ENCODE measurements at regions not wholly inside any gene's neighbourhood (a gene's known extent, or its start where the extent isn't known, plus 50 kb on each side); places are given as distances from the start of the nearest gene placed in this dataset.
"Not testable (repeated sequence)": the region's sequence is repeated elsewhere in the genome, so short reads cannot be mapped to it uniquely, and the experiment has no call there.

DNA sequence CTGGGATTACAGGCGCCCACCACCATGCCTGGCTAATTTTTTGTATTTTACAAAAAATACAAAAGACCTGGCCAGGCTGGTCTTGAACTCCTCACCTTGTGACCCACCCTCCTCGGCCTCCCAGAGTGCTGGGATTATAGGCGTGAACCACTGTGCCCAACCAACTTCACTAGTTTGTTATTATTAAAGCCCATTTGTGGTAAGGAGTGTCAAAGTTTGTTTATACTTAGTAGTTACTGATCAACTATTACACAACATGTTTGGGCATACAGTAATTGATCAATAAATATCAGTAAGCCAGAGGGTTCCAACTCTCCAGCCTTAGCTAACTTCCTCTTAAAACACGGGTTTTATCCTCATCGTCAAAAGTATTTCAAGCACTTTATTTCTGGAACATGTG, 67.5 kb upstream of the ZNG1B start:
- intact Hi-C loops (cut with micrococcal nuclease): loop anchor here (1.0 kb wide), 3 partner anchors 121 to 233 kb away; no protein-coding TSS in a partner anchor
- ChIA-PET POLR2A (ENCODE audit: partially characterized antibody) (interaction anchor here (0.8 to 1.2 kb wide), 2 partner anchors 116 to 167 kb away, joined by 3 to 4 read pairs; no protein-coding TSS in a partner anchor), CTCF (ENCODE audit: partially characterized antibody) (interaction anchor here (0.7 to 3.8 kb wide), 24 partner anchors 12 to 290 kb away, joined by 3 to 90 read pairs (median 5); no protein-coding TSS in a partner anchor)
- no peak overlapping the region for H3K4me3 ChIP-seq (ENCODE audit: low read length in 2 of 2)
- no peaks in the 10 kb centered on the region for H3K4me1 ChIP-seq (ENCODE audit: insufficient read depth, low read length)
- H3K27me3 ChIP-seq (ENCODE audit: insufficient read depth, low read length): no peaks in the 10 kb centered on the region
- no peaks in the 10 kb centered on the region for H3K9me3 Mint-ChIP-seq
- peaks cover 0 to 5% (median 1%) of the 10 kb centered on the region in 4 donors for H3K4me1 Mint-ChIP-seq
- H3K36me3 Mint-ChIP-seq: no peaks in the 10 kb centered on the region
- peaks cover 3 to 4% of the 10 kb centered on the region in 2 donors for H3K27me3 Mint-ChIP-seq
- DNase-seq: peak in 1 of 5 donors; percentile 4
- no peak overlapping the region for H3K27ac Mint-ChIP-seq
- H3K4me3 Mint-ChIP-seq: no peak overlapping the region
- H3K9me3 ChIP-seq (ENCODE audit: control insufficient read depth in 1 of 2, low read length in 2 of 2): no peaks in the 10 kb centered on the region
- H3K27ac ChIP-seq (ENCODE audit: low read depth, low read length): no peak overlapping the region
- no peaks in the 10 kb centered on the region for H3K36me3 ChIP-seq (ENCODE audit: insufficient read depth, low read length)

DNA sequence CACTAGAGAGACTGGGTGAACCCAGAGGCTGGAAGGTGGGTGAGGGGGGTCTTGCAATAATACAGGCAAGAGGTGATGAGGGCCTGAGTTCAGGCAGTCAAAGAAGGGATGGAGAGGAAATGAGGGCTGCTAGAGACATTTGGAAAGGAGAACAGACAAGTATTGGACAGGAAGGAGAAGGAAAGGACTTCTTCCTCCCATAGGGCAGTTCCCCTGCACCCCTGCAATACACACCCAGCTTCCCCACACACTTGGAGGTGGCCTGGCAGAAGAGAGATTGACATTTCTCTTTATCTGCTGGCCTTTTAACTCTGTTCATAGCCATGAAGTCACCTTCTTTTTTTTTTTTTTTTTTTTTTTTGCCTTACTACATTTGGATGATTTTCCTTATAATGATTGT, 68.9 kb upstream of the ZNG1B start:
- H3K4me3 Mint-ChIP-seq; H3K4me3 ChIP-seq (ENCODE audit: low read length in 2 of 2); H3K4me1 Mint-ChIP-seq; intact Hi-C loops (cut with micrococcal nuclease); DNase-seq; H3K27me3 ChIP-seq (ENCODE audit: insufficient read depth, low read length); H3K27ac ChIP-seq (ENCODE audit: low read depth, low read length); H3K27me3 Mint-ChIP-seq; H3K9me3 ChIP-seq (ENCODE audit: control insufficient read depth in 1 of 2, low read length in 2 of 2); H3K36me3 Mint-ChIP-seq; POLR2A ChIA-PET (ENCODE audit: partially characterized antibody); H3K4me1 ChIP-seq (ENCODE audit: insufficient read depth, low read length); H3K9me3 Mint-ChIP-seq; H3K36me3 ChIP-seq (ENCODE audit: insufficient read depth, low read length): not testable (repeated sequence)
- CTCF ChIA-PET (ENCODE audit: partially characterized antibody): interaction anchor here (1.3 kb wide), 1 partner anchor 231 kb away, joined by 3 read pairs; no protein-coding TSS in a partner anchor
- H3K27ac Mint-ChIP-seq: peak overlapping the region in 1 of 7 donors; percentile 63

- H3K4me3 ChIP-seq (ENCODE audit: low read length in 2 of 2); H3K27me3 ChIP-seq (ENCODE audit: insufficient read depth, low read length); POLR2A ChIA-PET (ENCODE audit: partially characterized antibody); H3K4me1 ChIP-seq (ENCODE audit: insufficient read depth, low read length); H3K9me3 ChIP-seq (ENCODE audit: control insufficient read depth in 1 of 2, low read length in 2 of 2); H3K36me3 ChIP-seq (ENCODE audit: insufficient read depth, low read length); CTCF ChIA-PET (ENCODE audit: partially characterized antibody); H3K4me3 Mint-ChIP-seq; H3K9me3 Mint-ChIP-seq; H3K27ac ChIP-seq (ENCODE audit: low read depth, low read length); H3K36me3 Mint-ChIP-seq; DNase-seq; H3K27me3 Mint-ChIP-seq; H3K4me1 Mint-ChIP-seq; intact Hi-C loops (cut with micrococcal nuclease): not testable (repeated sequence)
- peak overlapping the region in 1 of 7 donors; percentile 44 for H3K27ac Mint-ChIP-seq
Measured at GRCh38 chr2:113366821-113367220, 70.7 kb upstream of the ZNG1B start.

GRCh38 chr2:113365791-113366190, 71.7 kb upstream of the ZNG1B start:
- H3K36me3 ChIP-seq (ENCODE audit: insufficient read depth, low read length); DNase-seq; H3K4me1 Mint-ChIP-seq; H3K27me3 ChIP-seq (ENCODE audit: insufficient read depth, low read length); H3K27me3 Mint-ChIP-seq; H3K4me3 ChIP-seq (ENCODE audit: low read length in 2 of 2); H3K9me3 ChIP-seq (ENCODE audit: control insufficient read depth in 1 of 2, low read length in 2 of 2); H3K36me3 Mint-ChIP-seq; H3K27ac ChIP-seq (ENCODE audit: low read depth, low read length); H3K4me1 ChIP-seq (ENCODE audit: insufficient read depth, low read length); H3K4me3 Mint-ChIP-seq; intact Hi-C loops (cut with micrococcal nuclease); H3K27ac Mint-ChIP-seq; H3K9me3 Mint-ChIP-seq: not testable (repeated sequence)
- POLR2A ChIA-PET (ENCODE audit: partially characterized antibody): interaction anchor here (1.1 kb wide), 1 partner anchor 160 kb away, joined by 3 read pairs; no protein-coding TSS in a partner anchor
- CTCF ChIA-PET (ENCODE audit: partially characterized antibody): interaction anchor here (1.1 to 2.0 kb wide), 5 partner anchors 114 to 230 kb away, joined by 4 to 16 read pairs (median 5); no protein-coding TSS in a partner anchor

- CTCF ChIA-PET (ENCODE audit: partially characterized antibody): interaction anchor here (1.1 to 2.0 kb wide), 5 partner anchors 113 to 230 kb away, joined by 4 to 16 read pairs (median 5); no protein-coding TSS in a partner anchor
- H3K4me1 ChIP-seq (ENCODE audit: insufficient read depth, low read length); H3K4me1 Mint-ChIP-seq; H3K4me3 ChIP-seq (ENCODE audit: low read length in 2 of 2); H3K36me3 Mint-ChIP-seq; H3K27me3 ChIP-seq (ENCODE audit: insufficient read depth, low read length); DNase-seq; H3K27ac ChIP-seq (ENCODE audit: low read depth, low read length); H3K4me3 Mint-ChIP-seq; H3K36me3 ChIP-seq (ENCODE audit: insufficient read depth, low read length); H3K27me3 Mint-ChIP-seq; H3K9me3 Mint-ChIP-seq; H3K27ac Mint-ChIP-seq; H3K9me3 ChIP-seq (ENCODE audit: control insufficient read depth in 1 of 2, low read length in 2 of 2); intact Hi-C loops (cut with micrococcal nuclease): not testable (repeated sequence)
- POLR2A ChIA-PET (ENCODE audit: partially characterized antibody): interaction anchor here (1.1 kb wide), 1 partner anchor 159 kb away, joined by 3 read pairs; no protein-coding TSS in a partner anchor
Measured at GRCh38 chr2:113365290-113365689, 72.2 kb upstream of the ZNG1B start.

GRCh38 chr2:113361051-113361450, 76.4 kb upstream of the ZNG1B start:
- peaks cover 0 to 5% (median 0%) of the 10 kb centered on the region in 4 donors for H3K4me1 Mint-ChIP-seq
- H3K27me3 Mint-ChIP-seq: peaks cover 0 to 3% of the 10 kb centered on the region in 2 donors
- DNase-seq: no peak
- Histone ChIP-seq H3K9me3 (ENCODE audit: control insufficient read depth in 1 of 2, low read length in 2 of 2) (no peaks in the 10 kb centered on the region), H3K27ac (ENCODE audit: low read depth, low read length) (no peak overlapping the region), H3K27me3 (ENCODE audit: insufficient read depth, low read length) (no peaks in the 10 kb centered on the region), H3K4me3 (ENCODE audit: low read length in 2 of 2) (no peak overlapping the region), H3K36me3 (ENCODE audit: insufficient read depth, low read length) (no peaks in the 10 kb centered on the region), H3K4me1 (ENCODE audit: insufficient read depth, low read length) (no peaks in the 10 kb centered on the region)
- H3K36me3 Mint-ChIP-seq: no peaks in the 10 kb centered on the region
- no peak overlapping the region for H3K4me3 Mint-ChIP-seq
- H3K9me3 Mint-ChIP-seq: peaks cover 0 to 1% (median 0%) of the 10 kb centered on the region in 8 donors
- ChIA-PET CTCF (ENCODE audit: partially characterized antibody) (interaction anchor here (1.5 kb wide), 1 partner anchor 223 kb away, joined by 6 read pairs; no protein-coding TSS in a partner anchor), POLR2A (ENCODE audit: partially characterized antibody) (no interaction called here)
- intact Hi-C loops (cut with micrococcal nuclease): no loop called here
- H3K27ac Mint-ChIP-seq: no peak overlapping the region

DNA sequence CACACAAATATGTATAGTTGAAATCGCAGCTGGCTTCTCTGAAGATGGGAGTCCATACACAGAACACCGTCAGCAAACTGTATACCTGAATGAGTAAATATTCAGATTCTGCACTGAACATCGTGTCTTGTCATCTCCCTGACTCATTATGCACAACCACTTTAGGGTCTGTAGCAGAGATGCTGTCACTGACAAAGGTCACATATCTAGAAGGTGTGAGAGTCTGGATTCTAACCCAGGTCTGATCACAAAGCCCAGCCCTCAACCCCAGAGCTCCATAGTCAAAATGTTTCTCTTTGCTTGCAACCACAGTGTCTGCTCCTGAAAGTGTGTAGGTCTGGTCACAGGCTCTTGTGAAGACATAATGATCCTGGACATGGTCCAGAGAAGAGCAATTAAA, 78.3 kb upstream of the PAX8 start:
- Mint-ChIP-seq H3K4me3 (no peak overlapping the region), H3K9me3 (peaks cover 0 to 1% (median 0%) of the 10 kb centered on the region in 8 donors), H3K27ac (no peak overlapping the region), H3K36me3 (no peaks in the 10 kb centered on the region), H3K4me1 (peaks cover 0 to 5% (median 0%) of the 10 kb centered on the region in 4 donors), H3K27me3 (peaks cover 2 to 12% of the 10 kb centered on the region in 2 donors)
- no peak for DNase-seq
- no peak overlapping the region for H3K27ac ChIP-seq (ENCODE audit: low read depth, low read length)
- CTCF ChIA-PET (ENCODE audit: partially characterized antibody): interaction anchor here (2.4 kb wide), 1 partner anchor 13 kb away, joined by 7 read pairs; no protein-coding TSS in a partner anchor
- no peaks in the 10 kb centered on the region for H3K36me3 ChIP-seq (ENCODE audit: insufficient read depth, low read length)
- intact Hi-C loops (cut with micrococcal nuclease): no loop called here
- H3K9me3 ChIP-seq (ENCODE audit: control insufficient read depth in 1 of 2, low read length in 2 of 2): no peaks in the 10 kb centered on the region
- H3K27me3 ChIP-seq (ENCODE audit: insufficient read depth, low read length): peaks cover 5% of the 10 kb centered on the region
- no peak overlapping the region for H3K4me3 ChIP-seq (ENCODE audit: low read length in 2 of 2)
- POLR2A ChIA-PET (ENCODE audit: partially characterized antibody): no interaction called here
- no peaks in the 10 kb centered on the region for H3K4me1 ChIP-seq (ENCODE audit: insufficient read depth, low read length)
